Body of pancreas (tissue), 4 donors: ENCODE measurements at regions not wholly inside any gene's neighbourhood (a gene's known extent, or its start where the extent isn't known, plus 50 kb on each side); places are given as distances from the start of the nearest gene placed in this dataset.

Experiments used
- ATAC-seq: fragments of 150-250 bp; one replicate; pipeline ENCODE4 v1.9.1; 2016
- DNase-seq, 4 donors: peaks; one replicate each; pipeline ENCODE4 v3.0.0-alpha.2; 2019
- H3K27ac ChIP-seq, 4 donors: fragments of 200-600 bp; sonication (generic); 1 replicate in 3 of 4; 2 replicates in 1 of 4; pipeline versions ENCODE4 v1.5.1 to v1.6.1; 2016 to 2019; ENCODE audit warnings: mild to moderate bottlenecking in 1 of 4, mixed read lengths in 1 of 4, moderate library complexity in 1 of 4
- H3K27me3 ChIP-seq, 2 donors: fragments of 200-600 bp; sonication (generic); one replicate each; pipeline ENCODE4 v1.6.0; 2016; ENCODE audit warnings: mild to moderate bottlenecking in 1 of 2
- H3K36me3 ChIP-seq, 2 donors: fragments of 200-600 bp; sonication (generic); replicated peaks in 1 of 2; 2 replicates each; pipeline ENCODE4 v1.5.1; 2016; ENCODE audit warnings: low read depth in 2 of 2; ENCODE audit not compliant: insufficient read depth in 1 of 2
- H3K4me1 ChIP-seq: fragments of 200-600 bp; sonication (generic); one replicate; pipeline ENCODE4 v1.6.0; 2016
- H3K4me3 ChIP-seq, 2 donors: fragments of 200-600 bp; sonication (generic); 1 replicate in 1 of 2; 2 replicates in 1 of 2; pipeline ENCODE4 v1.5.1; 2016 to 2019
- H3K9me3 ChIP-seq, 3 donors: fragments of 200-600 bp; sonication (generic); 1 replicate in 2 of 3; 2 replicates in 1 of 3; pipeline ENCODE4 v1.5.1; 2016
- POLR2A ChIP-seq, 3 donors: fragments of 450-650 bp; IDR thresholded peaks; one replicate each; pipeline ENCODE4 v1.6.1; 2016; ENCODE audit warnings: antibody characterized with exemption in 3 of 3, mild to moderate bottlenecking in 2 of 3
- WGBS, 2 donors: methylation state at CpG; one replicate each; pipeline ENCODE4 v1.1.5; 2017; 5-methylcytosine and 5-hydroxymethylcytosine counted together
- intact Hi-C: fragments of 100-400 bp; cut with DNase I; formaldehyde crosslinking; loops from one replicate; pipeline ENCODE4 v1.15.1; 2023
- TF ChIP-seq, protein P1 (sequence below), 7 experiments: fragments of 450-650 bp in 4 of 7; fragments of 200-600 bp in 3 of 7; sonication (generic) in 3 of 7; IDR thresholded peaks; one replicate each; pipeline ENCODE4 v1.5.1; 2016 to 2019; ENCODE audit warnings: antibody characterized with exemption in 7 of 7

DNA sequence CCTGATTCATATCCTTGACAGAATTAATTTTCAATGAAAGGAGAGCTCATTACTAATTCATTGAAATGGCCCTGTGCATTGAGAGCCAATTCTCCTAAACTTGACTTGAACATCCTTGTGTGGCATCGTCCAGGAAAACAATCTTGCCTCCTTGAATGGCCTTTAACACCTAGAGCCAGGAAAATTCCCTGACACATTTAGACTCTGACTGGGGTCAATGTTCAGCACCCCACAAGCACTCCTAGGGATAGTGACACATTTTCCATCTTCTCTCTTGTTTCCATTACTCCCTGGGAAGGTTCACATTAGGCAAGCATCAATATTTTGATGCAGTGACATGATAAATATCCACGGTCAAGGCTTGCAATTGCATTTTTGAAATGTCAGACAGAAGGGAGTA is 218.9 kb downstream of the LACC1 start:
- H3K4me3 ChIP-seq: no peak overlapping the region
- no peaks in the 10 kb centered on the region for H3K4me1 ChIP-seq
- DNase-seq (no peak), ATAC-seq (no peak)
- H3K36me3 ChIP-seq: no peaks in the 10 kb centered on the region
- H3K9me3 ChIP-seq: no peaks in the 10 kb centered on the region
- TF ChIP-seq, protein P1, sequence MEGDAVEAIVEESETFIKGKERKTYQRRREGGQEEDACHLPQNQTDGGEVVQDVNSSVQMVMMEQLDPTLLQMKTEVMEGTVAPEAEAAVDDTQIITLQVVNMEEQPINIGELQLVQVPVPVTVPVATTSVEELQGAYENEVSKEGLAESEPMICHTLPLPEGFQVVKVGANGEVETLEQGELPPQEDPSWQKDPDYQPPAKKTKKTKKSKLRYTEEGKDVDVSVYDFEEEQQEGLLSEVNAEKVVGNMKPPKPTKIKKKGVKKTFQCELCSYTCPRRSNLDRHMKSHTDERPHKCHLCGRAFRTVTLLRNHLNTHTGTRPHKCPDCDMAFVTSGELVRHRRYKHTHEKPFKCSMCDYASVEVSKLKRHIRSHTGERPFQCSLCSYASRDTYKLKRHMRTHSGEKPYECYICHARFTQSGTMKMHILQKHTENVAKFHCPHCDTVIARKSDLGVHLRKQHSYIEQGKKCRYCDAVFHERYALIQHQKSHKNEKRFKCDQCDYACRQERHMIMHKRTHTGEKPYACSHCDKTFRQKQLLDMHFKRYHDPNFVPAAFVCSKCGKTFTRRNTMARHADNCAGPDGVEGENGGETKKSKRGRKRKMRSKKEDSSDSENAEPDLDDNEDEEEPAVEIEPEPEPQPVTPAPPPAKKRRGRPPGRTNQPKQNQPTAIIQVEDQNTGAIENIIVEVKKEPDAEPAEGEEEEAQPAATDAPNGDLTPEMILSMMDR (IDR thresholded peaks at IDR 0.05): no peak
- TF ChIP-seq POLR2A (IDR thresholded peaks at IDR 0.05): no peak
- WGBS, 2 donors: 59 to 79% methylated on average over 2 of the region's 2 CpGs
- intact Hi-C loops: no loop called here
- no peaks in the 10 kb centered on the region for H3K27me3 ChIP-seq
- H3K27ac ChIP-seq: no peak overlapping the region

DNA sequence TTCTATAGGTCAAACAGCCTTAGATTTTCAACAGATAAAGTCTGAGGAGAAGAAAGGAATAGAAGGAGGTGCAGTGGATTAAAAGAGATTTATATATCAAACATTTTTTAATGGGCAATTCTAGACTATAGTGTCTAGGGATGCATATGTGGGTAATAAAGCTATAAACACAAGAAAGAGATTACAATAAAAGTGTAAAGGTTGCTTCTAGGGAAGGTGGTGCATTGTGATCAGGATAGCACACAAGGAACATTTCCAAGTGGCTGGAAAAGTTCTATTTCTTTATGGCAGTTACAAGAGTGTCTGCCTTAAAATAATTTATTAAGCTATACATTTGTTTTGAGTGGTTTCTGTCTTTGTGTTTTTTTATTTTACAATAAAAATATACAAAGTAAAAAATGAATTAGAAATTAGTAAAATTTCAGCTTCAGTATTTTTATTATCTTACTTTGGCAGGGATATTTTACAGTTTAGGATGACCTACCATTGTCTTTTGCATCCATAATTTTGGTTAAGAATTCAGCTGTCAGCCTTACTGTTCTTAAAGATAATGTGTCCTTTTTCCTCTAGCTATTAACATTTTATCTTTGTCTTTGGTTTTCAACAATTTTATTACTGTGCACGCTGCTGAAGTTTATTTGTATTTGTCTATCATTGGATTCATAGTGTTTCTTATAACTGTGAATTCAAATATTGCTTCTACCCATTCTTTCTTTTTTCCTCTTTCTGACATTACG is 221.8 kb downstream of the LACC1 start:
- Histone ChIP-seq H3K4me1 (no peaks in the 10 kb centered on the region), H3K4me3 (no peak overlapping the region), H3K9me3 (no peaks in the 10 kb centered on the region), H3K27me3 (no peaks in the 10 kb centered on the region), H3K36me3 (no peaks in the 10 kb centered on the region), H3K27ac (no peak overlapping the region)
- TF ChIP-seq POLR2A (IDR thresholded peaks at IDR 0.05): no peak
- TF ChIP-seq, protein P1 (IDR thresholded peaks at IDR 0.05): no peak
- ATAC-seq: no peak
- WGBS, 2 donors: 45 to 46% methylated on average over 2 of the region's 2 CpGs
- intact Hi-C loops: no loop called here
- no peak for DNase-seq

DNA sequence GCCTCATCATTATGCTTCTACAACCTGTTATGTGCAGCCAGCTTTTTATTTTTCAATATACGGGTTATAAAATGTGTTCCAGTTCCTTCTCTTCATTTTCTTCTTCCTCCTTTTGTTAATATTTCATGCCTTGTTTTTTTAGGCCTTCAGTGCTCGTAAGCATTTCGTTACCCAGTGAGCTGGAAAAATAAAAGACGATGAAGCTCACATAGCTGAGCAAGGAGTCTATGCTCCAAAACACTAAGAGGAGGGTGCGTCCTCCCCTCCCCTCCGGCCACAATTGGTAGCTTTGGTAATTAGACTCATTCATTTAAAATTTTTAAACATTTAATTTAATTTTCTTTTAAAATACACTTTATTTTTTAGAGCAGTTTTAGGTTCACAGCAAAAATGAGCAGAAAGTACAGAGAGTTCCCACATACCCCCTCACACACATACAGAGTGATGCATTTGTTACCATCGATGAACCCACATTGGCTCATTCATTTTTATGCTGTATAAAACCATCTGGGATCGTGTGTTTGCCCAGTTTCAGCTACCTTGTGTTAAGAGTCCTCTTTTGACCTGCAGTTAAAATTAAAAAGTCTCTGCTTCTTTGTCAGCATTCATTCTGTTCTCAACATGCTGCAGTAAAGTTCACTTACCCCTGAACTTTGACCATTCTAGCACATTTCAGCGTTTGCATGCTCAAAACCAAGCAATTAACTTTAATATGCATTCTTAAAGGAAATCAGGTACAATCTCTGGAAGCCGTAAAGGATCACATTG is 223.9 kb downstream of the LACC1 start:
- 78 to 81% methylated on average over 10 of the region's 10 CpGs for WGBS, 2 donors
- H3K27ac ChIP-seq: no peak overlapping the region

DNA sequence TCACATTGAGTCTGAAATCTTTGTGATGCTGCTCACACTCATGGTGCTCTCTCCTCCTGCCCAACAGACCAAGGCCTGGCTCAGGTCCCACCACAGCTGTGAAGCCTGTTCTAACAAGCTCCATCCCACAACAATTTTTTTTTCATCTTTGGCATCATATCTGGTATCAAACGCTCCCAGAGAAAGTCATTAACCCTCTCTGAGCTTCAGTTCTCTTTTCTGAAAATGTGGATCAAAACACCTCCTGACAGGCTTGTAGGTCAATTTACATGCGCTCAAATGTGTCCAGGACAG is 224.4 kb downstream of the LACC1 start:
- intact Hi-C loops: no loop called here
- Histone ChIP-seq H3K4me1 (peaks cover 15% of the 10 kb centered on the region), H3K27me3 (no peaks in the 10 kb centered on the region), H3K4me3 (no peak overlapping the region), H3K9me3 (no peaks in the 10 kb centered on the region), H3K36me3 (no peaks in the 10 kb centered on the region), H3K27ac (no peak overlapping the region)
- ATAC-seq (no peak), DNase-seq (no peak)
- 52 to 57% methylated on average over 2 of the region's 2 CpGs for whole genome bisulfite sequencing, 2 donors
- no peak for TF ChIP-seq POLR2A (IDR thresholded peaks at IDR 0.05)
- TF ChIP-seq, protein P1 (IDR thresholded peaks at IDR 0.05): no peak

More for the DNA sequence above, 223.9 kb downstream of the LACC1 start:
- no peaks in the 10 kb centered on the region for H3K27me3 ChIP-seq
- no peak overlapping the region for H3K4me3 ChIP-seq
- no peaks in the 10 kb centered on the region for H3K9me3 ChIP-seq
- no peaks in the 10 kb centered on the region for H3K36me3 ChIP-seq
- intact Hi-C loops: no loop called here
- peaks cover 13% of the 10 kb centered on the region for H3K4me1 ChIP-seq
- DNase-seq: no peak
- TF ChIP-seq POLR2A (IDR thresholded peaks at IDR 0.05): no peak
- TF ChIP-seq, protein P1 (IDR thresholded peaks at IDR 0.05): no peak
- ATAC-seq: no peak
